HG03135 (cell line): ENCODE measurements at regions not wholly inside any gene's neighbourhood (a gene's known extent, or its start where the extent isn't known, plus 50 kb on each side); places are given as distances from the start of the nearest gene placed in this dataset.

Experiments used
- ATAC-seq: cut with Tn5 transposase; IDR thresholded peaks from one replicate; pipeline ENCODE4 v1.9.1; 2021; ENCODE audit warnings: mild to moderate bottlenecking, moderate library complexity; ENCODE audit not compliant: unreplicated experiment

- no peak for ATAC-seq
These were observed 218.6 kb upstream of the PMEPA1 start for GRCh38 chr20:57928181-57928967.

DNA sequence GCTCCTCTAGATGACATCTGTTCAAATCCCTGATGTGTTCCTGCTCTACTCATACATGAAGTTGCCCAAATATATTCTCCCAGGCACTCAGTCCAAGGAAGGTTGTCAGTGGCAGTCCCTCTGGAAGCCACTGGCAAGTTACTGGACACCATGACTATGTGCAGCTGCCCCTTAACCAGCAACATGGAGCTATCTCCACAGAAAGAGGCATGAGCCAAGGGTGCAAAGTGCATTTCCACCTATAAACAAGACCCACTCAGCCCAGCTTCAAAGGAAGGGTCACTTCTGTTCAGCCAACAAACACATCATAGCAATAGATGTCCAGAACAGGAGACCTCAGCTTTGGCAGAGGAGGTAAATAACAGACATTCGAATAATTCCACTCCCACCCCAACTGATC is 217.6 kb upstream of the PMEPA1 start:
- no peak for ATAC-seq

DNA sequence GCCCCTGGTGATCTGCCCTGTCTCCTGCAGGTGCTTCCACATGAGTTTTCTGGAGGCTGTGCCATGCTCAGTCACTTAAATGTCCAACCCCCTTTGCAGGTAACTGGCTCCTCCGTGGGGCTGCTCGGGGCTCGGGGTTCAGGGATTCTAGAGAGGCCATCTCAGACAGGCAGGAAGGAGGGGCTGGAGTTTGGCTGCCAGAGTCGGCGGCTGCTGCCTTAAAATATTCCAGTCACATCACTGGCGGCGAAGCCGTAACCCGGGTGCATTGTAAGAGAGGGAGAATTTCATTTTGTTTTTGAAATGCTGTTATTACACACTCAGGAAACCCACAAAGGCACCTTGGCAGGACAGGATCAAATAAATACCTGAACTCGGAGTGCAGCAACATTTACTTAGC is 212.9 kb upstream of the PMEPA1 start:
- ATAC-seq, result no peak

GRCh38 chr20:57922083-57922482 is 212.3 kb upstream of the PMEPA1 start:
- no peak for ATAC-seq

DNA sequence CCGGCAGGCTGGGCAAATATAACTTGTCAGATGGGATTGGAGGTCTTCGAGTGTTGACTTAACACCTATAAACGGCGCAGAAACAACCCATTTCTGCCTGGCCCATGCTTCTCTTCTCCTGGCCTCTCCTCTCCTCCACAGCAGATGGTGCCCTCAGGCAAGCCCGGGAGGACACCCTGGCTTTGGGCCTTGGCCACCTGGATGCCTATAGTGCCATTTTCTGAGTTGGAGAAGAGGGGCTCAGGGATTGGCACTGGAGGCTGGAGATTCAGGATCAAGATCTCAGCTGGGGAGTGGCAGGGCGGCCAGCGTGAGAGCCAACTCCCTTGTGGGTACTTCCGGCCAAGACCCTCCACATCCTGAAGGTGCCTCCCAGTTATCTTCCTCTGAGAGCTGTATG is 211.9 kb upstream of the PMEPA1 start:
- no peak for ATAC-seq

DNA sequence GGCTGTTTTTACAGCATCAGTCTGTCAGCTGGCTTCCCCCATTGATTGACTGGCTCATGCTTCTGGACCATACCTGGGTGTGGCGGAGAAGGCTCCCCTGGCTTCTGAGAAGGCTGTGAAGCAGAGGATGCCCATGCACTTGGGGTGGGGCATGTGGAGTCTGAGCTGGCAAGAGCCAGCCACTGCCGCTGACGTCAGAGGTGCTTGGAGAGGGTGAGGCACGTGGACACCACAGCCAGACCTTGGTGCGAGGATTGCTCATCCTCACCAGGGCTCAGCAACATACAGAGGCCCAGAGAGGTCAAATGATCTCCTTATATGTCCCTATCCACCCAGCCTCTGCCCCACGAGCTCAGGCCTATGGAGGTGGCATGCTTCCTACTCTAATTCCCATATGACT is 211.2 kb upstream of the PMEPA1 start:
- ATAC-seq, result no peak

DNA sequence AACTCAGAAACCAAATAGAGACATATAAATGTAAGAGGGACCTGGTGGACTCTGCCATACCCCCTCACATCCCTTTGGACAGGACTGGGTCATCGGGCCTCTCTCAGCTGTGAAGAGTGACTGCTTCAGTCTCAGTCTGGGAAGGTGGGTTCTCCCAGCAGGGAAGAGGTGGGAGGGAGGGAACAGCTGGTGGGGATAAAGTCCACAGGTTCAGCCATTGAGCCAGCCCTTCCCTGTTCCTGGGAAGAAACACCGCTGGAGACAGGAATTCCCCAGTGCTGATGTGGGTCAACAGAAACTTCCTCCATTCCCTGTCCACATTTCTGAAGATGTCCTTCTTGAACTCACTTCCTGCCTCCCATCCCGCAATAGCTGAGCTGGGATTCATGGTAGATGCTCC is 209.2 kb upstream of the PMEPA1 start:
- ATAC-seq, result no peak

- no peak for ATAC-seq
These were observed 208.7 kb upstream of the PMEPA1 start for GRCh38 chr20:57918551-57918950.

DNA sequence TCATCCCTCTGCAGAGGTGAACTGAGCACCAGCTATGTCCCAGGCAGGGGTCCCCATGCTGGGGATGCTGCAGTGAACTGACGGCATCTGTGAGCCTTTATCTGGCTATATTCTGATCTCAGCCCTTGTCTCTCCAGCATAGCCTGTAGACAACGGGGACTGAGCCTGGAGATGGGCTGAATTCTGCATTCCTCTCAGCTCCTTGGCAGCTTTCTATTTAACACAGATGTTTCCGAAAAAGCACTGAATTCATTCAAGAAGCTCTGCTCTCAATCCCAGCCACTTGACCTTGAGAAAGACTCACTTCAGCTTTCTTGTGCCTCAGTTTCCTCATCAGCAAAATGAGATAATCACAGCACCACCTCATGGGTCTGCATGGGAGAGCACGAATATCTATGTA is 204.4 kb upstream of the PMEPA1 start:
- no peak for ATAC-seq

DNA sequence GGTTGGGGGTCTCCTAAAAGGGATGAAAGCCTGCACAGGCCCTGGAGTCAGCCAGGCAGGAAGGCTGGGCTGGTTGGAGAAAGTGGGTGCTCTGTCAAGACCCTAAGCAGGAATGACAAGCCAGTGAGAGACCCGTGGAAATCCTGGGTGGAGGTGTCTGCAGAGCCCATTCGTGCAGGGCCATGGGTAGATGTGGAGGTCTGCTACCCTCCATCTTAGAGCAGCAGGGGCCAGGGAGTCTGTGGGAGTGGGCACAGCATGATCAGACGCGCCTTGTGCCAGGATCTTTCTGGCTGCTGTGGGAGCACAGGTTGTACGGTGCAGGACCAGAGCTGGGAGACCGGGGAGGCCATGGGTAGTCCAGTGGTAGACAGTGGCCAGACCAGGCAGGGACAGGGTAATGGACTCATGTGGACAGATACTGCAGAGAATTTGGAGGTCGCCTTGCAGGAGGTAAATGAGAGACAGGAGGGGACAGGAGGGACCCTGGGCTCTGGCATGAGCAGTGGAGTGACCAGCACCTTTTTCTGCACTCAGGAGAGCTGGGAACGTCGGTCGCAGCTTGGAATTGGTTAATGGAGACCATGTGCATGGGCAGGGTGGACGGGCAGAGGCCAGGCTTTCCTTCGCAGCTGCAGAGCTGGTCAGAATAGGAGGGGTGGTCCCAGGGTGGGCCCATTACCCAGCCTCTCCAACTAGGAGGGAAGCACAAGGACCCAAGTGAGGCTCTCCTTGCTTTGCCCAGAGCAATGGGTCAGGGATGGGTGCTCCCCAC is 203.5 kb upstream of the PMEPA1 start:
- no peak for ATAC-seq

DNA sequence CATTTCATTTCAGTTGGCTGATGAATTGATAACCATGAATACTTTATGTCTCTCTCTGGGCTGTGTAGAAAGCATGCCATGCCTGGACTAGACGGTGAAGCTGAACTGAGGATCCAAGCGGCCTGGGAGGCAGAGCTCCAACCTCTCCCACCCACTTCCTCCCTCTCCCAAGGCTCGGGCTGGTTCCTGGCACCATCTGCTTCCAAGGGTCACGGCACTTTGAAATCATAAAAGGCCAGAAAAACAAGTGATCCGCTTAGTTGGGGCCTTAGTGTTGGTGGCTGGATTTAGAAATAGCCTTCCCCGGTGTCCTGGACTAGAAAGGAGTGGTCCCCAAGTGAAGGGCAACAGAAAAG is 202.4 kb upstream of the PMEPA1 start:
- ATAC-seq, result no peak

DNA sequence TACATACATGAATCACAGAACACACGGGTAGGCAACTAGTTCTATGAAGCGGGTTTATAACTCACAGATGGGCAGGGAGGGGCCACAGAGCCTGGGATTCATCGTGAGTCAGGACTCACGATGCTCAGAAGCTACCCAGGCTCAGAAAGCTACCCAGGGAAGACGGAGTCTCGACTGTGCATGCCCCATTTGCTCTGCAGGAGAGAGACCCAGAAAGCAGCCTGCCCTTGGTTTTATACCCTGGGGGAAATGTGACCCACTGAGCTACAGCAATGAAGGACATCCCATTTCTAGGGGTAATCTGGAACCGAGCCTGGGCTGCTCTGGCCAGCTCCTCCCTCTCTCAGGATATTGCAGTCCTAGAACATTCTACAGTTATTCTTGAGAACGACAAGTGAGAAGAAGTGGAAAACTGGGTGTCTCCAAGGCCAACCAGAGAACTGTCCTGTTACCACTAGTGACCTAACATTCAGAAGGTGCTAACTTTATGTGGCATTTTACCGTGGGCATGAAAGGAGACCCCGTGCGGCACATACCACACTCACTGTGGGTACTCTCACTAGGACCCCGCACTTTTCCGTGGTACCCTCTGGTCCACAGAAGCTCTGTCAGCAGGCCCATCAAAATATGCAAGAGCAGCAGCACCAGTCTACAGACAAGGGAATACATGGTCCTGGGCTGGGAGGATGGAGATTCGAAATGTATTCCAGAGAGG is 201.9 kb upstream of the PMEPA1 start:
- no peak for ATAC-seq

DNA sequence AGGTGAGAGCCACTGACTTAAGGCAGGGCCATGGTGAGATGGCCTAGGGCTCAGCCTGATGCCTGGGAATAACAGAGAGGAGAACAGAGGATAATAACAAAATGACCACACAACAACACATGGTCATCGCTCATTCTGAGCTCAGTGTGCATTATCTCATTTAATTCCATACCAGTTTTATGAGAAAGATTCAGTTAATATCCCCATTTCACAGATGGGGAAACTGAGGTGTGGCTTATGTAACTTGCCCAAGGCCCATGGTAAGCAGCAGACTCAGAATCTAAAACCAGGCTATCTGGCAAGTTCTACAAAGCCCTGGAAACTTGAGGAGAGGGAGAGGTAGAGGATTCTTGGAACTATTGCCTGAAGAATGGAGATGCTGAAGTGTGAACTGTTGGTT is 200.9 kb upstream of the PMEPA1 start:
- ATAC-seq, result no peak

- ATAC-seq, result no peak
These were observed 200.0 kb upstream of the PMEPA1 start for GRCh38 chr20:57909763-57910331.

- no peak for ATAC-seq
These were observed 199.2 kb upstream of the PMEPA1 start for GRCh38 chr20:57908704-57909630.

- no peak for ATAC-seq
These were observed 198.4 kb upstream of the PMEPA1 start for GRCh38 chr20:57908226-57908625.

GRCh38 chr20:57907131-57908000 is 197.6 kb upstream of the PMEPA1 start:
- ATAC-seq, result no peak

DNA sequence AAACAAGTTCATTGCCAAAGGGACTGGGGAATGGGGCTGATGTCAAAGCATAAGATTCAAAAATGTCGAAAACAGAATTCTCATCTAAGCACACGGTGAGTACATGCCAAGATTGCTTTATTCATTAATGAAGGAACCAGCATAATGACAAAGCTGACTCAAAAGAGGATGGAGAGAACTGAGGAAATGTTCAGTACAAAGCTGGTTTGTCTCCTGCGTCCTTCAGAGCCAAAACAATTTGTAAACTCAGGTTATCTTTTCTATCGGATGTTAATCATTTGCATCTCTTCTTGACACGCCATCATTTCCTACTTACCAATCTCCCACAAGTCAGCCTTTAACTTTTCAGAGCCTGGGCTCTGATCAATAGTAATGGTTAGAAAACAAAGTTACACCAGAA is 195.6 kb upstream of the PMEPA1 start:
- ATAC-seq, result no peak

DNA sequence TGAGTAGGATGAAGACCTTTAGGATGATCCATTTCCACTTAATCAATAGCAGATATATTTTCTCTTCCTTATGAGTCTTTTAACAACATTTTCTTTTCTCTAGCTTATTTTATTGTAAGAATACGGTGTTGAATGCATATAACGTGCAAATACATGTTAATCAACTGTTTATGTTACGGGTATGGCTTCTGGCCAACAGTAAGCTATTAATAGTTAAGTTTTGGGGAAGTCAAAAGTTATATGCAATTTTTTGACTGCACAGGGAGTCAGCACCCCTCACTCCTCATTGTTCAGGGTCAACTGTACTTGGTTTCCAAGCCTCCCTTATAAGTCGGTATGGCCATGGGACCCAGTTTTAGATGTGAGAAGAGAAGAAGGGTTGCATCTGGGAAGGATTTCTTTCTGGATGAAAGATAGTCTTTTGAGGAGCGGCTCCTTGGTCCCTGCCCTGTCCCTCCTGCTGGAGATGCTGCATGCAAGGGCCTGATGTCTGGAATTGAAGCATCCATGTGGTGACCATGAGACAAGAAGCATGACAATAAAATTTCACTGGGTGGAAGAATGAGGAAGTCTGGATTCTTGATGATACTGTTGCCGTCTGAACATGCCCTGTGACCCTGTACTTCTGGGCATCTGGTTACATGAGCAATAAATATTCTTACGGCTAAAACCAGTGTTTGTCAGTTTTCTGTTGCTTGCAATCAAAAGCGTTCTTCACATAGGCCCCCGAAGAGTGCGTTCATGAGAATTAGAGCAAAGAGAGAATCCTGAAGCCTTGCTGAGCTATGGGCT is 194.7 kb upstream of the PMEPA1 start:
- ATAC-seq, result no peak
